ENCODE measurements at regions not wholly inside any gene's neighbourhood (a gene's known extent, or its start where the extent isn't known, plus 50 kb on each side); places are given as distances from the start of the nearest gene placed in this dataset.
"Not testable (repeated sequence)": the region's sequence is repeated elsewhere in the genome, so short reads cannot be mapped to it uniquely, and the experiment has no call there.

- H3K36me3 Mint-ChIP-seq (ENCODE audit: insufficient read depth) = no peaks in the 10 kb centered on the region
- DNase-seq (ENCODE audit: low spot score, unreplicated experiment) = no peak
- H3K9me3 Mint-ChIP-seq (ENCODE audit: low read depth) = no peaks in the 10 kb centered on the region
Observed at GRCh38 chr12:131559517-131560516, 151.1 kb upstream of the SFSWAP start.

GRCh38 chr12:131561051-131561450, 149.8 kb upstream of the SFSWAP start:
- no peak for DNase-seq (ENCODE audit: low spot score, unreplicated experiment)
- Mint-ChIP-seq H3K4me1 (ENCODE audit: low read depth) (peaks cover 19% of the 10 kb centered on the region), H3K27ac (no peak overlapping the region), H3K4me3 (ENCODE audit: low read depth) (no peak overlapping the region), H3K9me3 (ENCODE audit: low read depth) (no peaks in the 10 kb centered on the region), H3K27me3 (peaks cover 51% of the 10 kb centered on the region), H3K36me3 (ENCODE audit: insufficient read depth) (no peaks in the 10 kb centered on the region)
- TF ChIP-seq CTCF (IDR thresholded peaks at IDR 0.05; ENCODE audit: unreplicated experiment) = no peak

More at GRCh38 chr12:131559517-131560516, 151.1 kb upstream of the SFSWAP start:
- TF ChIP-seq CTCF (IDR thresholded peaks at IDR 0.05; ENCODE audit: unreplicated experiment) = no peak
- Mint-ChIP-seq H3K27ac (no peak overlapping the region), H3K27me3 (peaks cover 46% of the 10 kb centered on the region), H3K4me3 (ENCODE audit: low read depth) (no peak overlapping the region), H3K4me1 (ENCODE audit: low read depth) (peaks cover 9% of the 10 kb centered on the region)

GRCh38 chr12:131561891-131562684, 148.8 kb upstream of the SFSWAP start:
- no peaks in the 10 kb centered on the region for H3K9me3 Mint-ChIP-seq (ENCODE audit: low read depth)
- peaks cover 28% of the 10 kb centered on the region for H3K4me1 Mint-ChIP-seq (ENCODE audit: low read depth)
- H3K27me3 Mint-ChIP-seq = peaks cover 50% of the 10 kb centered on the region
- DNase-seq (ENCODE audit: low spot score, unreplicated experiment) = no peak
- TF ChIP-seq CTCF (IDR thresholded peaks at IDR 0.05; ENCODE audit: unreplicated experiment) = no peak
- H3K27ac Mint-ChIP-seq = no peak overlapping the region
- no peaks in the 10 kb centered on the region for H3K36me3 Mint-ChIP-seq (ENCODE audit: insufficient read depth)
- H3K4me3 Mint-ChIP-seq (ENCODE audit: low read depth) = no peak overlapping the region

- Mint-ChIP-seq H3K27ac (peak overlapping the region; percentile 30), H3K27me3 (peaks cover 56% of the 10 kb centered on the region), H3K4me1 (ENCODE audit: low read depth) (peaks cover 29% of the 10 kb centered on the region)
- H3K9me3 Mint-ChIP-seq (ENCODE audit: low read depth); H3K36me3 Mint-ChIP-seq (ENCODE audit: insufficient read depth); DNase-seq (ENCODE audit: low spot score, unreplicated experiment); H3K4me3 Mint-ChIP-seq (ENCODE audit: low read depth): not testable (repeated sequence)
Observed at GRCh38 chr12:131564138-131564727, 146.7 kb upstream of the SFSWAP start.

- DNase-seq (ENCODE audit: low spot score, unreplicated experiment) = no peak
- Mint-ChIP-seq H3K4me3 (ENCODE audit: low read depth) (no peak overlapping the region), H3K27me3 (peaks cover 61% of the 10 kb centered on the region), H3K36me3 (ENCODE audit: insufficient read depth) (no peaks in the 10 kb centered on the region), H3K27ac (peak overlapping the region; percentile 64), H3K9me3 (ENCODE audit: low read depth) (no peaks in the 10 kb centered on the region), H3K4me1 (ENCODE audit: low read depth) (peaks cover 29% of the 10 kb centered on the region)
- no peak for TF ChIP-seq CTCF (IDR thresholded peaks at IDR 0.05; ENCODE audit: unreplicated experiment)
Observed at GRCh38 chr12:131564845-131565244, 146.0 kb upstream of the SFSWAP start.
